ENCODE measurements at regions not wholly inside any gene's neighbourhood (a gene's known extent, or its start where the extent isn't known, plus 50 kb on each side); places are given as distances from the start of the nearest gene placed in this dataset.

GRCh38 chr10:125331056-125331455 is 170.7 kb upstream of the CTBP2 start:
- H3K4me1 ChIP-seq = no peaks in the 10 kb centered on the region
- no peak overlapping the region for H3K27ac ChIP-seq
- no peak overlapping the region for H3K4me3 ChIP-seq
- no peak for DNase-seq (ENCODE audit: low spot score in 2 of 2)
- no peaks in the 10 kb centered on the region for H3K27me3 ChIP-seq
- H3K36me3 ChIP-seq = no peaks in the 10 kb centered on the region
- H3K9me3 ChIP-seq = peaks cover 0 to 12% (median 0%) of the 10 kb centered on the region in 4 donors
- TF ChIP-seq, protein P1, sequence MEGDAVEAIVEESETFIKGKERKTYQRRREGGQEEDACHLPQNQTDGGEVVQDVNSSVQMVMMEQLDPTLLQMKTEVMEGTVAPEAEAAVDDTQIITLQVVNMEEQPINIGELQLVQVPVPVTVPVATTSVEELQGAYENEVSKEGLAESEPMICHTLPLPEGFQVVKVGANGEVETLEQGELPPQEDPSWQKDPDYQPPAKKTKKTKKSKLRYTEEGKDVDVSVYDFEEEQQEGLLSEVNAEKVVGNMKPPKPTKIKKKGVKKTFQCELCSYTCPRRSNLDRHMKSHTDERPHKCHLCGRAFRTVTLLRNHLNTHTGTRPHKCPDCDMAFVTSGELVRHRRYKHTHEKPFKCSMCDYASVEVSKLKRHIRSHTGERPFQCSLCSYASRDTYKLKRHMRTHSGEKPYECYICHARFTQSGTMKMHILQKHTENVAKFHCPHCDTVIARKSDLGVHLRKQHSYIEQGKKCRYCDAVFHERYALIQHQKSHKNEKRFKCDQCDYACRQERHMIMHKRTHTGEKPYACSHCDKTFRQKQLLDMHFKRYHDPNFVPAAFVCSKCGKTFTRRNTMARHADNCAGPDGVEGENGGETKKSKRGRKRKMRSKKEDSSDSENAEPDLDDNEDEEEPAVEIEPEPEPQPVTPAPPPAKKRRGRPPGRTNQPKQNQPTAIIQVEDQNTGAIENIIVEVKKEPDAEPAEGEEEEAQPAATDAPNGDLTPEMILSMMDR (IDR thresholded peaks at IDR 0.05) = no peak
- no peak for TF ChIP-seq EP300 (IDR thresholded peaks at IDR 0.05)
- TF ChIP-seq POLR2A (IDR thresholded peaks at IDR 0.05) = no peak
- WGBS, 2 donors = 89 to 94% methylated on average over 7 of the region's 7 CpGs

DNA sequence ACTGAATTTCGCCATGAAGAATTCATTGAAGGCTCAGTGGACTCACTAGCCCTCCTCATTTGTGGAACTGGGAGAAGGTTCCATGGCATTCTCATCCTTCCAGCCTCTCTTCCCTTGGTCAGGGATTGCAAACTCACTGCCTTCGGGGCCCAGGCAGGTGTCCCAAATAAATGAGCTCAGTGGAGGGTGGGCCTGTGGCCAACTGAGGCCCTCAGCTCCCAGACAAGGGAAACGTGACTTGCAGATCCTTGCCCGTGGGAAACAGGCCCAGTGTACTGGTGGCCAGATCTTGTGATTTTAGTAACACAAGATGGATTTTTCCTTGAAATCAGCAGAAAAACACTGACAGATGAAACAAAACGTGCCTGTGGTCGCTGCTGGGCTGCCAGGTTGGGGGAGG is 168.7 kb upstream of the CTBP2 start:
- Histone ChIP-seq H3K9me3 (peaks cover 0 to 22% (median 0%) of the 10 kb centered on the region in 4 donors), H3K4me1 (no peaks in the 10 kb centered on the region), H3K27ac (no peak overlapping the region), H3K4me3 (no peak overlapping the region), H3K36me3 (no peaks in the 10 kb centered on the region), H3K27me3 (no peaks in the 10 kb centered on the region)
- DNase-seq (ENCODE audit: low spot score in 2 of 2) = no peak
- WGBS, 2 donors = 73 to 75% methylated on average over 6 of the region's 6 CpGs
- TF ChIP-seq POLR2A (IDR thresholded peaks at IDR 0.05) = no peak

- Histone ChIP-seq H3K4me1 (no peaks in the 10 kb centered on the region), H3K36me3 (no peaks in the 10 kb centered on the region), H3K27me3 (no peaks in the 10 kb centered on the region), H3K9me3 (peaks cover 0 to 39% (median 0%) of the 10 kb centered on the region in 4 donors), H3K4me3 (no peak overlapping the region), H3K27ac (no peak overlapping the region)
- TF ChIP-seq EP300 (IDR thresholded peaks at IDR 0.05) (no peak), POLR2A (IDR thresholded peaks at IDR 0.05) (no peak)
- TF ChIP-seq, protein P1 (IDR thresholded peaks at IDR 0.05) = no peak
- no peak for DNase-seq (ENCODE audit: low spot score in 2 of 2)
- WGBS, 2 donors = 64 to 76% methylated on average over 3 of the region's 3 CpGs
These were observed 165.0 kb upstream of the CTBP2 start for GRCh38 chr10:125325326-125325725.

DNA sequence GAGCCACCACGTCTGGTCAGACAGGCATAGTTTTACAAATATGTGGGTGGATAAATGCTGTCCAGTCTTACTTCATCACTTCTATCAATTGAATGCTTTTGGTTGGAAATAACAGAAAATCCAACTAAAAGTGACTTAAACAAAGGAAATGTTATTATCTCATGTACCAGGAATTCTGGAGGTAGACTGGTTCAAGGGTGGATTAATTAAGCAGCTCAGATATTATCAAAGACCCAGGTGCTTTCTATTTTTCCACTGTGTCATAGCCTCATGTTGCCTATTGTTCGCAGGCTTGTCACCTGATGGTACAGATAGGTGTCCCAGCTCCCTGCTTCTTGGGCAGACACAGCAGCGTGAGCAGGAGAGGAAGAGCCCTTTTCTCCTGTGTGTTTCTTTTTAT is 156.1 kb upstream of the CTBP2 start:
- no peaks in the 10 kb centered on the region for H3K4me1 ChIP-seq
- 63% methylated on average over 3 of the region's 3 CpGs for WGBS, 2 donors
- peaks cover 0 to 5% (median 0%) of the 10 kb centered on the region in 4 donors for H3K9me3 ChIP-seq
- no peak overlapping the region for H3K27ac ChIP-seq
- no peaks in the 10 kb centered on the region for H3K36me3 ChIP-seq
- TF ChIP-seq POLR2A (IDR thresholded peaks at IDR 0.05) = no peak
- TF ChIP-seq EP300 (IDR thresholded peaks at IDR 0.05) = no peak
- TF ChIP-seq, protein P1 (IDR thresholded peaks at IDR 0.05) = no peak
- H3K27me3 ChIP-seq = no peaks in the 10 kb centered on the region
- H3K4me3 ChIP-seq = no peak overlapping the region
- DNase-seq (ENCODE audit: low spot score in 2 of 2) = no peak

DNA sequence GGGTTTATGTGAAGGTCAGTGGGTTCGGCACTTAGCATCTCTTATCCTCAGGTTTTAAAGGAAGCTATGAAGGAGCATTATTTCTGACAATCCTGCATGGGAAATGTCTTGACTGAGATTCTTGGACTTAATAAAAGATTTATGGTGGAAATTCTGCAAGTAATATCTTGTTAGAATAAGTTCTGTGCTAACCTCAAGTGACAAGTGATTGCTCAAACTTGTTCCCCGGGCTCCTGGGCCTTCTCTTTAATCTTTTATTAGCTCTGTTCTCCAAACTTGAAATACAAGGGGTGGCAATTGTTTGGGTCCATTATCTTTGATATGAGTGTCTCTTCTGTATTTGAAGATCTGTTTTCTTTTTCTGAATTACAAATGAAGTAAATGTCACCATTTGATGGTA is 140.6 kb upstream of the CTBP2 start:
- no peak for DNase-seq (ENCODE audit: low spot score in 2 of 2)
- H3K4me1 ChIP-seq = no peaks in the 10 kb centered on the region
- no peak overlapping the region for H3K27ac ChIP-seq
- H3K36me3 ChIP-seq = no peaks in the 10 kb centered on the region
- TF ChIP-seq POLR2A (IDR thresholded peaks at IDR 0.05) (no peak), EP300 (IDR thresholded peaks at IDR 0.05) (no peak)
- TF ChIP-seq, protein P1 (IDR thresholded peaks at IDR 0.05) = no peak
- WGBS, 2 donors = 56 to 63% methylated on average over 2 of the region's 2 CpGs
- H3K27me3 ChIP-seq = no peaks in the 10 kb centered on the region
- H3K4me3 ChIP-seq = no peak overlapping the region
- H3K9me3 ChIP-seq = no peaks in the 10 kb centered on the region

DNA sequence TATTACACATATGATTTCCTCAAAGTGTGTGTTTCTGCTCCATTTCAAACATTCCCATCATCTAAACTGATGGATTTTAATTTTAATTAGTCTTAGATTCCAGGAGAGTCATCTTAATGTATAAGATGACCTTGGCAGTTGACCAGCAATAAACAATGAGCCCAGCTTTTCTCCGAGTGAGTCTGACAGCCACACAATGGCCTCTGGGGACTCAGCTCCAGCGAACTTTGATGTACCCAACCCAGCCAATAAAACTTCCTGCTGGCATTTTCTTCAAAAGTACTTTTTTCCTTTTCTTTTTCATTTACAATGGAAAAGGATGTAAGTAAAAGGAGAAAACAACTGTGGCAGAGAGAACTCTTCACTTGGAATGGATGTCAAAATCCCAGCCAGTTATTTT is 139.1 kb upstream of the CTBP2 start:
- TF ChIP-seq POLR2A (IDR thresholded peaks at IDR 0.05) = no peak
- TF ChIP-seq EP300 (IDR thresholded peaks at IDR 0.05) = no peak
- TF ChIP-seq, protein P1 (IDR thresholded peaks at IDR 0.05) = no peak
- DNase-seq (ENCODE audit: low spot score in 2 of 2) = no peak
- no peaks in the 10 kb centered on the region for H3K4me1 ChIP-seq
- 7 to 10% methylated on average over 2 of the region's 2 CpGs for WGBS, 2 donors
- H3K36me3 ChIP-seq = no peaks in the 10 kb centered on the region
- no peaks in the 10 kb centered on the region for H3K27me3 ChIP-seq
- H3K9me3 ChIP-seq = no peaks in the 10 kb centered on the region
- no peak overlapping the region for H3K27ac ChIP-seq
- no peak overlapping the region for H3K4me3 ChIP-seq
